K562 (cell line): ENCODE measurements at regions not wholly inside any gene's neighbourhood (a gene's known extent, or its start where the extent isn't known, plus 50 kb on each side); places are given as distances from the start of the nearest gene placed in this dataset.

Experiments
- ATAC-seq: fragments of 200-7000 bp; cut with Tn5 transposase; 3 replicates; pipeline ENCODE4 v1.9.1; 2020; ENCODE audit warnings: moderate library complexity
- BruUV-seq: library from RNA; stranded (reverse); fragments of 400-500 nt; replicated peaks from 2 replicates; lab custom pipeline; 2021; lab: Mats Ljungman, UMichigan
- CTCF ChIA-PET: fragments of 300-600 bp; formaldehyde crosslinking; extraction: SDS; loops from one replicate; lab custom pipeline; 2021; ENCODE audit warnings: low intra/inter-chr PET ratio; lab: Yijun Ruan, JAX
- POLR2A ChIA-PET: fragments of 300-600, 350-650 bp; sonication (Branson Sonifier 250); formaldehyde crosslinking; extraction: SDS; loops from one replicate; lab custom pipeline; 2021; ENCODE audit warnings: antibody characterized with exemption, inconsistent platforms; lab: Yijun Ruan, JAX
- DNase-seq, 4 experiments: peaks; one replicate each; pipeline versions ENCODE4 v3.0.0 to v3.0.0-alpha.2; 2011 to 2018; ENCODE audit warnings: low spot score in 3 of 4, mixed read lengths in 3 of 4; ENCODE audit errors: extremely low read depth in 1 of 4
- FAIRE-seq: peaks from 2 replicates; lab custom pipeline; 2011; peaks lifted over from hg19 to GRCh38; lab: Jason Lieb, UNC
- H2AFZ ChIP-seq: 2 replicates; pipeline ENCODE4 v1.6.0; 2011; ENCODE audit warnings: low read depth, low read length, control low read depth, inconsistent platforms
- H3K27ac ChIP-seq: fragments of 200-600 bp; 3 replicates; pipeline ENCODE4 v1.8.0; 2011; ENCODE audit warnings: low read depth, mild to moderate bottlenecking, control low read depth, inconsistent platforms, low read length, moderate library complexity, mixed read lengths; ENCODE audit errors: extremely low read depth
- H3K27me3 ChIP-seq, 2 experiments: fragments of 300-600 bp in 1 of 2; 2 replicates in 1 of 2; 3 replicates in 1 of 2; pipeline versions ENCODE4 v1.6.0 to v1.8.0; 2011; ENCODE audit warnings: inconsistent platforms in 2 of 2, low read length in 2 of 2, mild to moderate bottlenecking in 1 of 2, mixed read lengths in 1 of 2, moderate library complexity in 1 of 2; ENCODE audit not compliant: control insufficient read depth in 2 of 2, insufficient read depth in 2 of 2
- H3K36me3 ChIP-seq: fragments of 300-600 bp; 3 replicates; pipeline ENCODE4 v1.8.0; 2011; ENCODE audit warnings: mild to moderate bottlenecking, low read length, inconsistent platforms; ENCODE audit not compliant: control insufficient read depth, insufficient read depth
- H3K4me1 ChIP-seq, 2 experiments: fragments of 200-600 bp in 1 of 2; replicated peaks in 1 of 2; 2 replicates in 1 of 2; 3 replicates in 1 of 2; pipeline versions ENCODE4 v1.5.1 to v1.8.0; 2011; ENCODE audit warnings: inconsistent platforms in 2 of 2, low read length in 2 of 2, mild to moderate bottlenecking in 1 of 2, mixed read lengths in 1 of 2, moderate library complexity in 1 of 2; ENCODE audit not compliant: control insufficient read depth in 2 of 2, insufficient read depth in 2 of 2
- H3K4me2 ChIP-seq: 2 replicates; pipeline ENCODE4 v1.6.1; 2011; ENCODE audit warnings: low read length, control low read depth, inconsistent platforms, mixed read lengths; ENCODE audit not compliant: insufficient read depth
- H3K4me3 ChIP-seq: fragments of 200-600 bp; sonication (generic), shearing (Covaris generic); 2 replicates; pipeline ENCODE4 v1.5.1; 2016; ENCODE audit warnings: control low read depth, inconsistent platforms
- H3K79me2 ChIP-seq: fragments of 200-600 bp; 3 replicates; pipeline ENCODE4 v1.8.0; 2011; ENCODE audit warnings: low read length, inconsistent platforms; ENCODE audit not compliant: control insufficient read depth, insufficient read depth
- H3K9ac ChIP-seq, 2 experiments: 2 replicates each; pipeline versions ENCODE4 v1.6.0 to v1.6.1; 2011; ENCODE audit warnings: low read depth in 2 of 2, low read length in 2 of 2, control low read depth in 1 of 2, inconsistent platforms in 1 of 2, mild to moderate bottlenecking in 1 of 2, mixed read lengths in 1 of 2; ENCODE audit not compliant: insufficient read depth in 1 of 2
- H3K9me1 ChIP-seq: one replicate; pipeline ENCODE4 v1.6.0; 2011; ENCODE audit warnings: inconsistent platforms, mild to moderate bottlenecking, low read length, moderate library complexity; ENCODE audit not compliant: control insufficient read depth, insufficient read depth
- H3K9me3 ChIP-seq: replicated peaks from 2 replicates; pipeline ENCODE4 v1.5.1; 2011; ENCODE audit warnings: low read depth, low read length, inconsistent platforms; ENCODE audit not compliant: control insufficient read depth, insufficient read depth
- H4K20me1 ChIP-seq: replicated peaks from 2 replicates; pipeline ENCODE4 v1.6.1; 2011; ENCODE audit warnings: low read length, inconsistent platforms, mixed read lengths; ENCODE audit not compliant: control insufficient read depth, insufficient read depth
- CHD1 ChIP-seq: fragments of 200-600 bp; sonication (generic); IDR thresholded peaks from one replicate; pipeline ENCODE4 v1.6.1; 2012; ENCODE audit warnings: mild to moderate bottlenecking, moderate library complexity, low read length, inconsistent platforms
- MXI1 ChIP-seq: IDR thresholded peaks from 2 replicates; pipeline ENCODE4 v1.6.1; 2011; ENCODE audit warnings: low read depth, mild to moderate bottlenecking, improper control_type of control experiment, low read length
- NRF1 ChIP-seq, 2 experiments: fragments of 450-650 bp; IDR thresholded peaks in 1 of 2; conservative IDR thresholded peaks in 1 of 2; 2 replicates each; pipeline ENCODE4 v1.6.1; 2014; ENCODE audit warnings: mild to moderate bottlenecking in 2 of 2
- OTX1 ChIP-seq: fragments of 450-650 bp; formaldehyde crosslinking; IDR thresholded peaks from 2 replicates; pipeline ENCODE4 v1.4.0; 2022; ENCODE audit warnings: mild to moderate bottlenecking
- RBM14 ChIP-seq: fragments of 200-400 bp; formaldehyde crosslinking; IDR thresholded peaks from 2 replicates; pipeline ENCODE4 v1.6.1; 2018; ENCODE audit warnings: low read depth, mild to moderate bottlenecking, low read length, moderate library complexity, borderline replicate concordance; ENCODE audit not compliant: insufficient read depth
- TAF1 ChIP-seq: IDR thresholded peaks from 2 replicates; pipeline ENCODE4 v1.6.1; 2011; ENCODE audit warnings: mild to moderate bottlenecking, low read length, moderate library complexity; ENCODE audit not compliant: insufficient read depth, control insufficient read depth, severe bottlenecking; ENCODE audit errors: extremely low read depth
- ZNF696 ChIP-seq: fragments of 250-450 bp; sonication (Bioruptor Pico); conservative IDR thresholded peaks from 2 replicates; pipeline ENCODE4 v1.4.0; 2020; ENCODE audit warnings: mild to moderate bottlenecking, moderate library complexity
- ZNF778 ChIP-seq: fragments of 450-650 bp; formaldehyde crosslinking; IDR thresholded peaks from 2 replicates; pipeline ENCODE4 v1.4.0; 2020; ENCODE audit warnings: mild to moderate bottlenecking, moderate library complexity
- WGBS: fragments of 100-300 bp; shearing (Covaris generic); methylation state at CpG from one replicate; pipeline ENCODE4 v1.1.6; 2016; ENCODE audit warnings: low coverage, mixed read lengths; ENCODE audit not compliant: insufficient coverage; ENCODE audit errors: missing lambda C conversion rate; 5-methylcytosine and 5-hydroxymethylcytosine counted together
- in situ Hi-C: fragments of 300-500 bp; cut with MboI; formaldehyde crosslinking; loops from 4 replicates; pipeline ENCODE4 v1.15.0; 2018; ENCODE audit warnings: inconsistent platforms, mixed read lengths
- intact Hi-C: fragments of 100-400 bp; cut with micrococcal nuclease; formaldehyde crosslinking; loops from 2 replicates; pipeline ENCODE4 v1.14.2; 2022
- TF ChIP-seq, protein P1 (sequence below): fragments of 450-650 bp; IDR thresholded peaks from 2 replicates; pipeline ENCODE4 v1.6.1; 2016; ENCODE audit warnings: mild to moderate bottlenecking, moderate library complexity
- TF ChIP-seq, protein P2 (sequence below): fragments of 450-650 bp; IDR thresholded peaks from 2 replicates; pipeline ENCODE4 v1.6.1; 2016

DNA sequence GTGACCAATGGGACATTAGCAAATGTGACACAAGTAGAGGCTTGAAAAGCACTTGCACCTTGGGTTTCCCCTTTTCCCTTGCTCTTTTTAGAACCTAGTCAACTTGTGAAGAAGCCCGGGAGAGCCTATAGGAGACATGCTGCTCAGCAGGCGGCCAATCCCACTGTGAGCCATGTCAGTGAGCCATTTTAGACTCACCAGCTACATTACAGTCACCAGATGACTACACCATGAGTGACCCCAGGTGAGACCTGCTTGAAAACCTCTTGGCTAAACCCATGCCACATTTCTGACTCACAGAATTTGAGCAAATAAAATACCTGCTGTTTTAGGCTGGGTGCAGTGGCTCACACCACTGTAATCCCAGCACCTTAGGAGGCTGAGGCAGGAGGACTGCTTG lies 317.5 kb downstream of the KLF12 start:
- CTCF ChIA-PET, result no interaction called here
- Histone ChIP-seq H4K20me1 (no peaks in the 10 kb centered on the region), H3K4me1 (no peaks in the 10 kb centered on the region), H3K27ac (no peak overlapping the region), H3K9me1 (no peaks in the 10 kb centered on the region), H3K4me3 (no peak overlapping the region), H3K79me2 (no peaks in the 10 kb centered on the region), H3K9ac (no peak overlapping the region), H3K36me3 (no peaks in the 10 kb centered on the region), H2AFZ (no peak overlapping the region), H3K27me3 (no peaks in the 10 kb centered on the region), H3K4me2 (no peak overlapping the region), H3K9me3 (no peaks in the 10 kb centered on the region)
- FAIRE-seq (no peak), DNase-seq (no peak), ATAC-seq (no peak)
- in situ Hi-C loops (no loop called here), intact Hi-C loops (no loop called here)
- POLR2A ChIA-PET, result no interaction called here
- 0% methylated on average over 2 of the region's 2 CpGs for WGBS
- no TSS peak for BruUV-seq
- TF ChIP-seq, protein P1, sequence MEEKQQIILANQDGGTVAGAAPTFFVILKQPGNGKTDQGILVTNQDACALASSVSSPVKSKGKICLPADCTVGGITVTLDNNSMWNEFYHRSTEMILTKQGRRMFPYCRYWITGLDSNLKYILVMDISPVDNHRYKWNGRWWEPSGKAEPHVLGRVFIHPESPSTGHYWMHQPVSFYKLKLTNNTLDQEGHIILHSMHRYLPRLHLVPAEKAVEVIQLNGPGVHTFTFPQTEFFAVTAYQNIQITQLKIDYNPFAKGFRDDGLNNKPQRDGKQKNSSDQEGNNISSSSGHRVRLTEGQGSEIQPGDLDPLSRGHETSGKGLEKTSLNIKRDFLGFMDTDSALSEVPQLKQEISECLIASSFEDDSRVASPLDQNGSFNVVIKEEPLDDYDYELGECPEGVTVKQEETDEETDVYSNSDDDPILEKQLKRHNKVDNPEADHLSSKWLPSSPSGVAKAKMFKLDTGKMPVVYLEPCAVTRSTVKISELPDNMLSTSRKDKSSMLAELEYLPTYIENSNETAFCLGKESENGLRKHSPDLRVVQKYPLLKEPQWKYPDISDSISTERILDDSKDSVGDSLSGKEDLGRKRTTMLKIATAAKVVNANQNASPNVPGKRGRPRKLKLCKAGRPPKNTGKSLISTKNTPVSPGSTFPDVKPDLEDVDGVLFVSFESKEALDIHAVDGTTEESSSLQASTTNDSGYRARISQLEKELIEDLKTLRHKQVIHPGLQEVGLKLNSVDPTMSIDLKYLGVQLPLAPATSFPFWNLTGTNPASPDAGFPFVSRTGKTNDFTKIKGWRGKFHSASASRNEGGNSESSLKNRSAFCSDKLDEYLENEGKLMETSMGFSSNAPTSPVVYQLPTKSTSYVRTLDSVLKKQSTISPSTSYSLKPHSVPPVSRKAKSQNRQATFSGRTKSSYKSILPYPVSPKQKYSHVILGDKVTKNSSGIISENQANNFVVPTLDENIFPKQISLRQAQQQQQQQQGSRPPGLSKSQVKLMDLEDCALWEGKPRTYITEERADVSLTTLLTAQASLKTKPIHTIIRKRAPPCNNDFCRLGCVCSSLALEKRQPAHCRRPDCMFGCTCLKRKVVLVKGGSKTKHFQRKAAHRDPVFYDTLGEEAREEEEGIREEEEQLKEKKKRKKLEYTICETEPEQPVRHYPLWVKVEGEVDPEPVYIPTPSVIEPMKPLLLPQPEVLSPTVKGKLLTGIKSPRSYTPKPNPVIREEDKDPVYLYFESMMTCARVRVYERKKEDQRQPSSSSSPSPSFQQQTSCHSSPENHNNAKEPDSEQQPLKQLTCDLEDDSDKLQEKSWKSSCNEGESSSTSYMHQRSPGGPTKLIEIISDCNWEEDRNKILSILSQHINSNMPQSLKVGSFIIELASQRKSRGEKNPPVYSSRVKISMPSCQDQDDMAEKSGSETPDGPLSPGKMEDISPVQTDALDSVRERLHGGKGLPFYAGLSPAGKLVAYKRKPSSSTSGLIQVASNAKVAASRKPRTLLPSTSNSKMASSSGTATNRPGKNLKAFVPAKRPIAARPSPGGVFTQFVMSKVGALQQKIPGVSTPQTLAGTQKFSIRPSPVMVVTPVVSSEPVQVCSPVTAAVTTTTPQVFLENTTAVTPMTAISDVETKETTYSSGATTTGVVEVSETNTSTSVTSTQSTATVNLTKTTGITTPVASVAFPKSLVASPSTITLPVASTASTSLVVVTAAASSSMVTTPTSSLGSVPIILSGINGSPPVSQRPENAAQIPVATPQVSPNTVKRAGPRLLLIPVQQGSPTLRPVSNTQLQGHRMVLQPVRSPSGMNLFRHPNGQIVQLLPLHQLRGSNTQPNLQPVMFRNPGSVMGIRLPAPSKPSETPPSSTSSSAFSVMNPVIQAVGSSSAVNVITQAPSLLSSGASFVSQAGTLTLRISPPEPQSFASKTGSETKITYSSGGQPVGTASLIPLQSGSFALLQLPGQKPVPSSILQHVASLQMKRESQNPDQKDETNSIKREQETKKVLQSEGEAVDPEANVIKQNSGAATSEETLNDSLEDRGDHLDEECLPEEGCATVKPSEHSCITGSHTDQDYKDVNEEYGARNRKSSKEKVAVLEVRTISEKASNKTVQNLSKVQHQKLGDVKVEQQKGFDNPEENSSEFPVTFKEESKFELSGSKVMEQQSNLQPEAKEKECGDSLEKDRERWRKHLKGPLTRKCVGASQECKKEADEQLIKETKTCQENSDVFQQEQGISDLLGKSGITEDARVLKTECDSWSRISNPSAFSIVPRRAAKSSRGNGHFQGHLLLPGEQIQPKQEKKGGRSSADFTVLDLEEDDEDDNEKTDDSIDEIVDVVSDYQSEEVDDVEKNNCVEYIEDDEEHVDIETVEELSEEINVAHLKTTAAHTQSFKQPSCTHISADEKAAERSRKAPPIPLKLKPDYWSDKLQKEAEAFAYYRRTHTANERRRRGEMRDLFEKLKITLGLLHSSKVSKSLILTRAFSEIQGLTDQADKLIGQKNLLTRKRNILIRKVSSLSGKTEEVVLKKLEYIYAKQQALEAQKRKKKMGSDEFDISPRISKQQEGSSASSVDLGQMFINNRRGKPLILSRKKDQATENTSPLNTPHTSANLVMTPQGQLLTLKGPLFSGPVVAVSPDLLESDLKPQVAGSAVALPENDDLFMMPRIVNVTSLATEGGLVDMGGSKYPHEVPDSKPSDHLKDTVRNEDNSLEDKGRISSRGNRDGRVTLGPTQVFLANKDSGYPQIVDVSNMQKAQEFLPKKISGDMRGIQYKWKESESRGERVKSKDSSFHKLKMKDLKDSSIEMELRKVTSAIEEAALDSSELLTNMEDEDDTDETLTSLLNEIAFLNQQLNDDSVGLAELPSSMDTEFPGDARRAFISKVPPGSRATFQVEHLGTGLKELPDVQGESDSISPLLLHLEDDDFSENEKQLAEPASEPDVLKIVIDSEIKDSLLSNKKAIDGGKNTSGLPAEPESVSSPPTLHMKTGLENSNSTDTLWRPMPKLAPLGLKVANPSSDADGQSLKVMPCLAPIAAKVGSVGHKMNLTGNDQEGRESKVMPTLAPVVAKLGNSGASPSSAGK, result no peak
- TF ChIP-seq, protein P2, sequence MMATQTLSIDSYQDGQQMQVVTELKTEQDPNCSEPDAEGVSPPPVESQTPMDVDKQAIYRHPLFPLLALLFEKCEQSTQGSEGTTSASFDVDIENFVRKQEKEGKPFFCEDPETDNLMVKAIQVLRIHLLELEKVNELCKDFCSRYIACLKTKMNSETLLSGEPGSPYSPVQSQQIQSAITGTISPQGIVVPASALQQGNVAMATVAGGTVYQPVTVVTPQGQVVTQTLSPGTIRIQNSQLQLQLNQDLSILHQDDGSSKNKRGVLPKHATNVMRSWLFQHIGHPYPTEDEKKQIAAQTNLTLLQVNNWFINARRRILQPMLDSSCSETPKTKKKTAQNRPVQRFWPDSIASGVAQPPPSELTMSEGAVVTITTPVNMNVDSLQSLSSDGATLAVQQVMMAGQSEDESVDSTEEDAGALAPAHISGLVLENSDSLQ, result no peak
- TF ChIP-seq ZNF696 (CRISPR knock-in tag) (no peak), ZNF778 (CRISPR knock-in tag) (no peak), NRF1 (conservative IDR thresholded peaks at IDR 0.05 in 1 of 2, IDR thresholded peaks at IDR 0.05 in 1 of 2) (no peak), MXI1 (no peak), OTX1 (CRISPR knock-in tag) (no peak), TAF1 (no peak), CHD1 (no peak), RBM14 (no peak)
